Gastrocnemius medialis (tissue), 4 donors: ENCODE measurements at regions not wholly inside any gene's neighbourhood (a gene's known extent, or its start where the extent isn't known, plus 50 kb on each side); places are given as distances from the start of the nearest gene placed in this dataset.

ENCODE experiments used
- POLR2A ChIP-seq, 2 donors: fragments of 450-650 bp; IDR thresholded peaks; one replicate each; pipeline ENCODE4 v1.6.1; 2017; ENCODE audit warnings: antibody characterized with exemption in 2 of 2, mild to moderate bottlenecking in 2 of 2, moderate library complexity in 2 of 2
- TF ChIP-seq, protein P1 (sequence below), 5 experiments: fragments of 450-650 bp in 3 of 5; fragments of 200-600 bp in 2 of 5; sonication (generic) in 2 of 5; IDR thresholded peaks in 4 of 5; conservative IDR thresholded peaks in 1 of 5; 1 replicate in 4 of 5; 2 replicates in 1 of 5; pipeline ENCODE4 v1.5.1; 2016 to 2019; ENCODE audit warnings: antibody characterized with exemption in 5 of 5, mild to moderate bottlenecking in 3 of 5, moderate library complexity in 3 of 5

DNA sequence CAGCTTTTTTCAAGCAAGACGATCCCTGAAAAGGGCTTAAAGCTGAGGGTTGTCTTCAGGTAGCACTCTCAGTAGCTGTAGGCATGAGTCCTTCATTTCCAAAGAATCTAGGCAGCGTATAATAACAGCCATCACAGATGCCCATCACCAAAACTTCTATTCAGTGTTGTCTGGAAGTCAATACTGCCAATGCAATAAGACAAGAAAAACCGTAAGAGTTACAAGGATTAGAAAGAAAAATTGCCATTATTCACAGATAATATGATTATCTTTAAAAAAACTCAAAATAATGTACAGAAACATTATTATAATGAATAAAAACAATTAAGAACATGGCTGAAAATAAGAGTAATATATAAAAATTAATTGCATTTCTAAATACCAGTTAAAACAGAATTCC, 208.2 kb upstream of the ADRA1B start:
- no peak for TF ChIP-seq POLR2A (IDR thresholded peaks at IDR 0.05)
- TF ChIP-seq, protein P1, sequence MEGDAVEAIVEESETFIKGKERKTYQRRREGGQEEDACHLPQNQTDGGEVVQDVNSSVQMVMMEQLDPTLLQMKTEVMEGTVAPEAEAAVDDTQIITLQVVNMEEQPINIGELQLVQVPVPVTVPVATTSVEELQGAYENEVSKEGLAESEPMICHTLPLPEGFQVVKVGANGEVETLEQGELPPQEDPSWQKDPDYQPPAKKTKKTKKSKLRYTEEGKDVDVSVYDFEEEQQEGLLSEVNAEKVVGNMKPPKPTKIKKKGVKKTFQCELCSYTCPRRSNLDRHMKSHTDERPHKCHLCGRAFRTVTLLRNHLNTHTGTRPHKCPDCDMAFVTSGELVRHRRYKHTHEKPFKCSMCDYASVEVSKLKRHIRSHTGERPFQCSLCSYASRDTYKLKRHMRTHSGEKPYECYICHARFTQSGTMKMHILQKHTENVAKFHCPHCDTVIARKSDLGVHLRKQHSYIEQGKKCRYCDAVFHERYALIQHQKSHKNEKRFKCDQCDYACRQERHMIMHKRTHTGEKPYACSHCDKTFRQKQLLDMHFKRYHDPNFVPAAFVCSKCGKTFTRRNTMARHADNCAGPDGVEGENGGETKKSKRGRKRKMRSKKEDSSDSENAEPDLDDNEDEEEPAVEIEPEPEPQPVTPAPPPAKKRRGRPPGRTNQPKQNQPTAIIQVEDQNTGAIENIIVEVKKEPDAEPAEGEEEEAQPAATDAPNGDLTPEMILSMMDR (IDR thresholded peaks at IDR 0.05 in 4 of 5, conservative IDR thresholded peaks at IDR 0.05 in 1 of 5) = no peak
